HG03097 (cell line): ENCODE measurements at regions not wholly inside any gene's neighbourhood (a gene's known extent, or its start where the extent isn't known, plus 50 kb on each side); places are given as distances from the start of the nearest gene placed in this dataset.
"Not testable (repeated sequence)": the region's sequence is repeated elsewhere in the genome, so short reads cannot be mapped to it uniquely, and the experiment has no call there.

Experiments
- ATAC-seq: cut with Tn5 transposase; IDR thresholded peaks from one replicate; pipeline ENCODE4 v1.9.1; 2021; ENCODE audit not compliant: unreplicated experiment, low FRiP score

- ATAC-seq, result no peak
Observed at GRCh38 chr5:72654231-72654630, 147.0 kb upstream of the ZNF366 start.

GRCh38 chr5:72653586-72653985 lies 146.4 kb upstream of the ZNF366 start:
- no peak for ATAC-seq

- ATAC-seq, result no peak
Observed at GRCh38 chr5:72651779-72652178, 144.6 kb upstream of the ZNF366 start.

- no peak for ATAC-seq
Observed at GRCh38 chr5:72651109-72651508, 143.9 kb upstream of the ZNF366 start.

- no peak for ATAC-seq
Observed at GRCh38 chr5:72649449-72649848, 142.2 kb upstream of the ZNF366 start.

GRCh38 chr5:72648480-72648879 lies 141.3 kb upstream of the ZNF366 start:
- no peak for ATAC-seq

GRCh38 chr5:72647806-72648205 lies 140.6 kb upstream of the ZNF366 start:
- no peak for ATAC-seq

GRCh38 chr5:72646246-72646866 lies 139.1 kb upstream of the ZNF366 start:
- ATAC-seq, result no peak

GRCh38 chr5:72645064-72645846 lies 138.0 kb upstream of the ZNF366 start:
- ATAC-seq, result no peak

GRCh38 chr5:72644296-72644695 lies 137.1 kb upstream of the ZNF366 start:
- no peak for ATAC-seq

GRCh38 chr5:72641164-72641563 lies 134.0 kb upstream of the ZNF366 start:
- no peak for ATAC-seq

GRCh38 chr5:72637058-72637457 lies 129.8 kb upstream of the ZNF366 start:
- no peak for ATAC-seq

GRCh38 chr5:72636565-72636964 lies 129.4 kb upstream of the ZNF366 start:
- ATAC-seq, result not testable (repeated sequence)

GRCh38 chr5:72634444-72634843 lies 127.2 kb upstream of the ZNF366 start:
- no peak for ATAC-seq

GRCh38 chr5:72633649-72634048 lies 126.4 kb upstream of the ZNF366 start:
- no peak for ATAC-seq

GRCh38 chr5:72633041-72633445 lies 125.8 kb upstream of the ZNF366 start:
- ATAC-seq, result no peak

- no peak for ATAC-seq
Observed at GRCh38 chr5:72630721-72631120, 123.5 kb upstream of the ZNF366 start.

- ATAC-seq, result no peak
Observed at GRCh38 chr5:72630081-72630480, 122.9 kb upstream of the ZNF366 start.

- no peak for ATAC-seq
Observed at GRCh38 chr5:72628771-72629371, 121.7 kb upstream of the ZNF366 start.

- ATAC-seq, result no peak
Observed at GRCh38 chr5:72625332-72625731, 118.1 kb upstream of the ZNF366 start.

GRCh38 chr5:72624641-72625236 lies 117.5 kb upstream of the ZNF366 start:
- no peak for ATAC-seq
